CD4-positive, alpha-beta T cell (primary cell): ENCODE measurements at regions not wholly inside any gene's neighbourhood (a gene's known extent, or its start where the extent isn't known, plus 50 kb on each side); places are given as distances from the start of the nearest gene placed in this dataset.

Source experiments
- ATAC-seq: fragments of 200-7000 bp; cut with Tn5 transposase; one replicate; pipeline ENCODE4 v1.10.0; 2022; ENCODE audit warnings: mild to moderate bottlenecking; ENCODE audit not compliant: poor library complexity
- CTCF ChIA-PET: fragments of 350-600 bp; sonication (Branson Sonifier 250); formaldehyde crosslinking; loops from one replicate; lab custom pipeline; 2021; ENCODE audit warnings: antibody characterized with exemption, inconsistent platforms; lab: Charles Lee
- POLR2A ChIA-PET: fragments of 350-600 bp; sonication (Branson Sonifier 250); formaldehyde crosslinking; loops from one replicate; lab custom pipeline; 2021; ENCODE audit warnings: antibody characterized with exemption, inconsistent platforms; lab: Charles Lee
- DNase-seq, 14 experiments: peaks; one replicate each; pipeline ENCODE4 v3.0.0-alpha.2; 2013 to 2020; ENCODE audit warnings: mixed read lengths in 2 of 14
- H3K27ac ChIP-seq, 2 donors: one replicate each; pipeline versions ENCODE4 v1.5.1 to v1.7.0; 2013; ENCODE audit warnings: low read length in 2 of 2, low read depth in 1 of 2, mild to moderate bottlenecking in 1 of 2
- H3K27me3 ChIP-seq, 2 experiments: 1 replicate in 1 of 2; 2 replicates in 1 of 2; pipeline versions ENCODE4 v1.6.1 to v1.7.0; 2013; ENCODE audit warnings: low read length in 2 of 2, control low read depth in 1 of 2, mild to moderate bottlenecking in 1 of 2, moderate library complexity in 1 of 2; ENCODE audit not compliant: insufficient read depth in 2 of 2, control insufficient read depth in 1 of 2
- H3K36me3 ChIP-seq: one replicate; pipeline ENCODE4 v1.6.1; 2013; ENCODE audit warnings: low read length, control low read depth; ENCODE audit not compliant: insufficient read depth
- H3K4me1 ChIP-seq: one replicate; pipeline ENCODE4 v1.6.1; 2013; ENCODE audit warnings: low read length, control low read depth; ENCODE audit not compliant: insufficient read depth
- H3K4me3 ChIP-seq: one replicate; pipeline ENCODE4 v1.5.1; 2013; ENCODE audit warnings: mild to moderate bottlenecking, low read length, moderate library complexity
- H3K9me3 ChIP-seq, 2 experiments: 1 replicate in 1 of 2; 2 replicates in 1 of 2; pipeline versions ENCODE4 v1.6.1 to v1.7.0; 2013; ENCODE audit warnings: low read length in 2 of 2, mild to moderate bottlenecking in 2 of 2, control low read depth in 1 of 2, moderate library complexity in 1 of 2; ENCODE audit not compliant: control insufficient read depth in 1 of 2, insufficient read depth in 1 of 2
- H3K27ac Mint-ChIP-seq: one replicate; pipeline ENCODE4 v1.8.0; 2020; ENCODE audit warnings: mixed read lengths
- H3K27me3 Mint-ChIP-seq: one replicate; pipeline ENCODE4 v1.8.0; 2021; ENCODE audit warnings: mixed read lengths
- H3K36me3 Mint-ChIP-seq: one replicate; pipeline ENCODE4 v1.8.0; 2021; ENCODE audit warnings: low read depth, mixed read lengths
- H3K4me1 Mint-ChIP-seq: one replicate; pipeline ENCODE4 v1.8.0; 2021; ENCODE audit warnings: low read depth, mixed read lengths
- H3K4me3 Mint-ChIP-seq: one replicate; pipeline ENCODE4 v1.8.0; 2020; ENCODE audit warnings: mild to moderate bottlenecking, mixed read lengths
- H3K9me3 Mint-ChIP-seq: one replicate; pipeline ENCODE4 v1.8.0; 2020; ENCODE audit warnings: mixed read lengths
- intact Hi-C, 2 experiments: fragments of 100-400 bp; cut with DNase I in 1 of 2; cut with micrococcal nuclease in 1 of 2; formaldehyde crosslinking; loops; one replicate each; pipeline versions ENCODE4 v1.15.1 to v1.9.0; 2023 to 2025; cut with DNase I, micrococcal nuclease
- TF ChIP-seq, protein P1 (sequence below): fragments of 200-600 bp; IDR thresholded peaks from one replicate; pipeline ENCODE4 v1.8.0; 2022; ENCODE audit warnings: antibody characterized with exemption, mild to moderate bottlenecking

DNA sequence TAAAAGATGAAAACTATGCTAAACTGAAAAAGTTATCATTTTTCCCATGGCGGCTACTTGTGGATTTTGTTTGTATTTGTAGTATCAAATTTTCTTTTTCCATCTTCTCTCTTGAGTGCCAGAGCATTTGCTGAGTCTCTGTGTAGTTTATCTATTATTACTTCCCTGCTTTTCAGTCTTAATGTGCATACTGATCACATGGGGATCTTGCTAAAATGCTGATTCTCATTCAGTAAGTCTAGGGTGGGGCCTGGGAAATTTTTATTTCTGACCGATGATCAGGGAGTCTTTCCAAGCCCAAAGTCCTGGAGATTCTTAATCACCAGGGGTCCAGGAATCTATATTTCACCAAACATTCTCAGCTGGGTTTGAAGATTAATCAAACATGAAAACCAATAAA lies 189.0 kb upstream of the GOT2 start:
- DNase-seq (no peak), ATAC-seq (no peak)
- Mint-ChIP-seq H3K4me3 (no peak overlapping the region), H3K36me3 (no peaks in the 10 kb centered on the region), H3K9me3 (no peaks in the 10 kb centered on the region), H3K27me3 (no peaks in the 10 kb centered on the region), H3K27ac (no peak overlapping the region), H3K4me1 (no peaks in the 10 kb centered on the region)
- POLR2A ChIA-PET: no interaction called here
- H3K9me3 ChIP-seq: no peaks in the 10 kb centered on the region
- H3K4me3 ChIP-seq: no peak overlapping the region
- H3K36me3 ChIP-seq: no peaks in the 10 kb centered on the region
- TF ChIP-seq, protein P1, sequence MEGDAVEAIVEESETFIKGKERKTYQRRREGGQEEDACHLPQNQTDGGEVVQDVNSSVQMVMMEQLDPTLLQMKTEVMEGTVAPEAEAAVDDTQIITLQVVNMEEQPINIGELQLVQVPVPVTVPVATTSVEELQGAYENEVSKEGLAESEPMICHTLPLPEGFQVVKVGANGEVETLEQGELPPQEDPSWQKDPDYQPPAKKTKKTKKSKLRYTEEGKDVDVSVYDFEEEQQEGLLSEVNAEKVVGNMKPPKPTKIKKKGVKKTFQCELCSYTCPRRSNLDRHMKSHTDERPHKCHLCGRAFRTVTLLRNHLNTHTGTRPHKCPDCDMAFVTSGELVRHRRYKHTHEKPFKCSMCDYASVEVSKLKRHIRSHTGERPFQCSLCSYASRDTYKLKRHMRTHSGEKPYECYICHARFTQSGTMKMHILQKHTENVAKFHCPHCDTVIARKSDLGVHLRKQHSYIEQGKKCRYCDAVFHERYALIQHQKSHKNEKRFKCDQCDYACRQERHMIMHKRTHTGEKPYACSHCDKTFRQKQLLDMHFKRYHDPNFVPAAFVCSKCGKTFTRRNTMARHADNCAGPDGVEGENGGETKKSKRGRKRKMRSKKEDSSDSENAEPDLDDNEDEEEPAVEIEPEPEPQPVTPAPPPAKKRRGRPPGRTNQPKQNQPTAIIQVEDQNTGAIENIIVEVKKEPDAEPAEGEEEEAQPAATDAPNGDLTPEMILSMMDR: no peak
- no peaks in the 10 kb centered on the region for H3K27me3 ChIP-seq
- H3K27ac ChIP-seq: no peak overlapping the region
- no peaks in the 10 kb centered on the region for H3K4me1 ChIP-seq
- CTCF ChIA-PET: no interaction called here
- intact Hi-C loops: no loop called here

DNA sequence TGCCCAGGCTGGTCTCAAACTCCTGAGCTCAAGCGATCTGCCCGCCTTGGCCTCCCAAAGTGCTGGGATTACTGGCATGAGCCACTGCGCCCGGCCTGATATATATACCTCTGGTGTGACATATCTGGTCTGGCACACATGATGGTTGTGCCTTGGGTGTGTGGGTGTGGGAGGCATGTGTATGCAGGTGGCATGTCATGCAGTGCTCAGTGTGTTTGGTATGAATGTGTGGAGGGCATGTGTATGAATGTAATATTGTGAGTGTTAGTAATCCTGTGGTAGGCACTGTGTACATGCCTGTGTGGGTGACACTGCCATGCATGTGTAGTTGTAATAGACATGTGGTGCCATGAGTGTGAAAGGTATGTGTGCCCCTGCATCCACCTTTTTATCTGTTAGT lies 179.3 kb upstream of the GOT2 start:
- H3K27ac Mint-ChIP-seq: no peak overlapping the region
- CTCF ChIA-PET: no interaction called here

DNA sequence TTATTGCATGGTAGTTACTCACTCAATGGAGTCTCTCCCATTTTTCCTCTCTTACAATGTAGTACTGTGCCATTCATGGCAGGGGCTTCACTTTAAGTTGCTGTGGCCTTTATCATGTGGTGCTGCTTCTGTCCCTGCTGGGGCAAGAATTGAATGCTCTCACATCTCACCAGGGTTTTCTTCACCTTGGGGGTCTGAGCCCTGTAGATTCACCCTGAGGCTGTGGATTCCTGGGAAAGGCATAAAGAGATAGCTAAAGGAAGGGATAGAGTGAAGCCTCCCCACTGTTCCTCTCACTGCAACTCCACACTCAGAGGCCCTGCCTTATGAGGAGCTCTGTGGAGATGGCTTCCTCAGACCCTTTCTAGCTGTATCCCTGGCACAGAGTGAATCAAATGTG lies 178.5 kb upstream of the GOT2 start:
- no peak for ATAC-seq
- DNase-seq: no peak
- no peaks in the 10 kb centered on the region for H3K4me1 Mint-ChIP-seq
- H3K4me1 ChIP-seq: no peaks in the 10 kb centered on the region
- no peaks in the 10 kb centered on the region for H3K36me3 ChIP-seq
- H3K9me3 Mint-ChIP-seq: no peaks in the 10 kb centered on the region
- H3K36me3 Mint-ChIP-seq: no peaks in the 10 kb centered on the region
- H3K4me3 ChIP-seq: no peak overlapping the region
- POLR2A ChIA-PET: no interaction called here
- H3K9me3 ChIP-seq: no peaks in the 10 kb centered on the region
- no peak overlapping the region for H3K27ac Mint-ChIP-seq
- CTCF ChIA-PET: no interaction called here
- H3K4me3 Mint-ChIP-seq: no peak overlapping the region
- no peak overlapping the region for H3K27ac ChIP-seq
- H3K27me3 ChIP-seq: no peaks in the 10 kb centered on the region
- TF ChIP-seq, protein P1: no peak
- H3K27me3 Mint-ChIP-seq: no peaks in the 10 kb centered on the region
- intact Hi-C loops: no loop called here

More for the DNA sequence above, 179.3 kb upstream of the GOT2 start:
- DNase-seq (no peak), ATAC-seq (no peak)
- Mint-ChIP-seq H3K27me3 (no peaks in the 10 kb centered on the region), H3K36me3 (no peaks in the 10 kb centered on the region), H3K4me1 (no peaks in the 10 kb centered on the region), H3K4me3 (no peak overlapping the region), H3K9me3 (no peaks in the 10 kb centered on the region)
- Histone ChIP-seq H3K4me1 (no peaks in the 10 kb centered on the region), H3K27ac (no peak overlapping the region), H3K36me3 (no peaks in the 10 kb centered on the region), H3K9me3 (no peaks in the 10 kb centered on the region), H3K27me3 (no peaks in the 10 kb centered on the region), H3K4me3 (no peak overlapping the region)
- intact Hi-C loops: no loop called here
- POLR2A ChIA-PET: no interaction called here
- TF ChIP-seq, protein P1: no peak
